ACHN (cell line): ENCODE measurements at regions not wholly inside any gene's neighbourhood (a gene's known extent, or its start where the extent isn't known, plus 50 kb on each side); places are given as distances from the start of the nearest gene placed in this dataset.
A peak's percentile ranks its signal among the peaks of the same experiment; 100 is the strongest.
"Not testable (repeated sequence)": the region's sequence is repeated elsewhere in the genome, so short reads cannot be mapped to it uniquely, and the experiment has no call there.

Experiments
- DNase-seq: peaks from one replicate; pipeline ENCODE4 v3.0.0-alpha.2; 2015
- in situ Hi-C: cut with HindIII; loops from 2 replicates; pipeline ENCODE4 v1.10.0; 2017; ENCODE audit warnings: low sequenced_read_pairs, low pct_ligation_motif_present, low pct_unique_long_range_greater_than_20kb

GRCh38 chr7:115600207-115600606, 430.4 kb downstream of the TFEC start:
- in situ Hi-C loops: no loop called here
- no peak for DNase-seq

- DNase-seq, in situ Hi-C loops: not testable (repeated sequence)
Observed at GRCh38 chr7:115599184-115599583, 431.4 kb downstream of the TFEC start.

DNA sequence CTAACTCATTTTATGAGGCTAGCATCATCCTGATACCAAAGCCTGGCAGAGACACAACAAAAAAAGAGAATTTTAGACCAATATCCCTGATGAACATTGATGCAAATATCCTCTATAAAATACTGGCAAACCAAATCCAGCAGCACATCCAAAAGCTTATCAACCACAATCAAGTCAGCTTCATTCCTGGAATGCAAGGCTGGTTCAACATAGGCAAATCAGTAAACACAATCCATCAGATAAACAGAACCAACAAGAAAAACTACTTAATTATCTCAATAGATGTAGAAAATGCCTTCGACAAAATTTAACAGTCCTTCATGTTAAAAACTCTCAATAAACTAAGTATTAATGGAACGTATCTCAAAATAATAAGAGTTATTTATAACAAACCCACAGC, 433.3 kb downstream of the TFEC start:
- DNase-seq, in situ Hi-C loops: not testable (repeated sequence)

- no peak for DNase-seq
- in situ Hi-C loops: no loop called here
Observed at GRCh38 chr7:115593111-115593510, 437.5 kb downstream of the TFEC start.

- no peak for DNase-seq
Observed at GRCh38 chr7:115585015-115585718, 445.4 kb downstream of the TFEC start.

GRCh38 chr7:115582956-115583355, 447.6 kb downstream of the TFEC start:
- in situ Hi-C loops: no loop called here
- no peak for DNase-seq

More at GRCh38 chr7:115585015-115585718, 445.4 kb downstream of the TFEC start:
- in situ Hi-C loops: no loop called here

DNA sequence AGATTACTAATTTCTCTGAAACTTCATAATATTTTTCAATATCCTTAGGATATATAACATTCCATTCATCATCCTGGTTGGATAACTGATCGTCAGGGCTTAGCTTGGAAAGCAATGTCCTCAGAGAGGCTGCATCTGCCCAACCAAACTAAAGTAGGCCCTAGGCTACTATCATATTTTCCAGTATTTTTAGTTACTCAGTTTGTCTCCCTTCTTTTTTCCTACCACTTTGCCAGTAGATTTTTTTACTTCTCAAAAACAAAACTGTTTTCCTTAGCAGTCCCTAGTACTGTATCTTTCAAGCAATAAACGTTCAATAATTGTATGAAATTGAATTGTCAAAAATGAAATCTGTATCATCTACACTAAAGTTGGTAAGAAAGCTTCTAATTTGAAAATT, 452.0 kb downstream of the TFEC start:
- no peak for DNase-seq
- in situ Hi-C loops: no loop called here

- in situ Hi-C loops: no loop called here
- no peak for DNase-seq
Observed at GRCh38 chr7:115574681-115575291, 455.8 kb downstream of the TFEC start.

DNA sequence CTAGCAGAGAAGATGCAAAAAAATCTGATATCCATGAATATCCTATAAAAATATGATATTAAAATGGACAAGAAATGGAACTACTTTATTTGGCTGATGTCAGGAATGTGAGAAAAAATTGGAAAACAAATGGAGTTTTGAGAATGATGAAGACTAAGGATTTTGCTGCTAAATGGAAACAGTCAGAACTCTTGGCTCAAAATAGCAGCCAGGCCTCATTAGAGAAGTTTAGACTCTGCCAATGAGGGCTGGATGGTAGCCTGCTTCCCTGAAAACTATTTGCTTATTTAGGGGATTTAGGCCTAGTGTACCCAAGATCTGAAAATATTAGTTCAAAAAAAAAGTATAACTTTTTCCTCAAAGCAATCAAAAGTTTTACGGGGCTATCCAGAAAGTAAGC, 458.5 kb downstream of the TFEC start:
- DNase-seq: no peak
- in situ Hi-C loops: no loop called here

- DNase-seq: no peak
- in situ Hi-C loops: no loop called here
Observed at GRCh38 chr7:115561335-115562110, 469.0 kb downstream of the TFEC start.

GRCh38 chr7:115559877-115560276, 470.7 kb downstream of the TFEC start:
- in situ Hi-C loops: no loop called here
- no peak for DNase-seq

DNA sequence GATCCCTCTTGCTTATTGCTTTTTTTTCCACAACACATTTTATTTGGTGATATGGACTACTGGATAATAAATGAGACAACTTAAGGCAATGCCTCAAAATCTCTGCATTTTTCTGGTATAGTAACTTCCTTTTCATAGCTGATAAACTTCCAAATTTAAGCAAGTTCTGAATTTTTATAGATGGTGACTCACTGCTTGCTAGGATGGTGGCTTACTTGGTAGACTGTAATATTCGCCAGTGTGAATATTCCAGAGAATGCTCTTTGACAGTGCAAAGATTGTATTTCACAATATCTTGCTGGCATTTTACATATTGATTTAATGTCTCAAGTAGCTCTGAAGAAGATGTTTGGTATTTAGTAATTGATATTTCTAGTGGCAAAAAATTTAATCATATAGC, 472.4 kb downstream of the TFEC start:
- in situ Hi-C loops: no loop called here
- DNase-seq: no peak

GRCh38 chr7:115557296-115557695, 473.3 kb downstream of the TFEC start:
- in situ Hi-C loops, DNase-seq: not testable (repeated sequence)

DNA sequence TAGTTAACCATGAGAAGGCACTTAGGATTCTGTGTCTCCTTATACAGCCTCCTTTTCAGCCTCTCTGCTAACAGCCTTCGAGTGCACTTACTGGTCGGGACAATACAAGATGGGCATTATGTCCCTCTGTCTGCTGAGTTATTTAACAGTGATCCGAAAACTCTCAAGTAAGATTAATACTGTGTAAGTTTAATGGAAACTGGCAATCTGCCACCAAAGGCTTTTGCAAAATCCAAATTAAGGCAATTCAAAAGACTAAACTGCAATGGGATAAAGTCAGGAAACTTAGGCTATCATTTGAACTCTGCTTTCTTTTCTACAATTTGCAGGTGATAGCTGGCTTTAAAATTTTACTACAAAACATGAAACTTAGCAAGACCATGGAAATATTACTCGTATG, 477.8 kb downstream of the TFEC start:
- DNase-seq: no peak
- in situ Hi-C loops: no loop called here

DNA sequence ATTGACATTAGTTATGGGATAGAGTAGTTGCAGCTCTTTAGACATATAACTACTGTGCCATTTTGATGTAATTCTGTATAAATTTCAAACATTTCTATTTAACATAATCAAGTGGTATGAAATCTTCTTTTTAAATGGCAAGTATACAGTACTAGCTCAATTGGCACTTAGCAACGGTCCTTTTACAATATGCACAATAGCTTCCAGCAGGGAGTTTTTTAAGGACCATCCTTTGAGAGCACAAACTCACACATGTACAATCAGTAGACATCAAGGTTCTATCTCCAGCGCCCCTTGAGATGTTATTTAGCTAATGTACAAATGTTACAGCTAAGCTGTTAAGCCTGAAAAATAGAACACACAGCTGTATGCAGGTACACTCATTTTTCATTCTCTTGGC, 480.7 kb downstream of the TFEC start:
- in situ Hi-C loops: no loop called here
- no peak for DNase-seq

DNA sequence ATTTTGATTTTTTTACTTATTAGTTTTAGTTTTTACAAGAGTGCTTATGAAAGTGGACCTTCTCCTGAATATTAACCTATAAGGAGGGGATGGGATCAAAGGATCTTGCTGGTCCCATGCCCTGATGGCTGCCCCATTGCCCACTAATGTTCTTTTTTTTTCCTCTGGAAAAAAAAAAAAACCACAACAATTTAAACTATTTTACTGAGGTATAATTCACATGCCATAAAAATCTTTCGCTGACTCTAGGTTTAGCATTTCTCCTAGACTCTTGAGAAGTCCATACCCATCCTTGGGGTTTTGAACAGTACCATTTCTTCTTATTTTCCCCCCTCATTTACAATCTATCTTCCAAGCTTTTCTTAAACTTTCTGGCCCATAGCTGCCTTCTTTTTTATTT, 481.8 kb downstream of the TFEC start:
- in situ Hi-C loops: no loop called here
- DNase-seq: peak; percentile 24

GRCh38 chr7:115546790-115547189, 483.8 kb downstream of the TFEC start:
- in situ Hi-C loops: no loop called here
- DNase-seq: no peak

DNA sequence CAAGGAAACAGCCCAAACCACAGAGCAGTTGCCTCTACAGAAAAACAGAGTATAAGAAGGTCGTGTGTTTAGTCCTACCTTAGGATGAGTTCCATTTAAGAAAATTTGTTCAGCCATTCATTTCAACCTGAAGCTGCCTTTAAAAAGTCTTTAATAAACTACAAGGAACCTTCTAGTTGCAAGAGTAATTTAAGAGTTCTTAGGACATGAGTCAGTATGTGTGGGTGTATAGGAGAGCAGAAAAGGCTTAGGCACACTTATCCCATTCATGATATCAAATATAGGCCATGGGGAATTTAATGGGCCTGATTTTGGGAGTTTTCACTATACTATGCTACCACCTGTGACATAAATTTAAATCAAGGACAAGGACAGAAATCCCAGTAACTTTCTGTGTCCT, 496.8 kb downstream of the TFEC start:
- no peak for DNase-seq
- in situ Hi-C loops: no loop called here

GRCh38 chr7:115526278-115526677, 504.3 kb downstream of the TFEC start:
- no peak for DNase-seq
- in situ Hi-C loops: no loop called here

DNA sequence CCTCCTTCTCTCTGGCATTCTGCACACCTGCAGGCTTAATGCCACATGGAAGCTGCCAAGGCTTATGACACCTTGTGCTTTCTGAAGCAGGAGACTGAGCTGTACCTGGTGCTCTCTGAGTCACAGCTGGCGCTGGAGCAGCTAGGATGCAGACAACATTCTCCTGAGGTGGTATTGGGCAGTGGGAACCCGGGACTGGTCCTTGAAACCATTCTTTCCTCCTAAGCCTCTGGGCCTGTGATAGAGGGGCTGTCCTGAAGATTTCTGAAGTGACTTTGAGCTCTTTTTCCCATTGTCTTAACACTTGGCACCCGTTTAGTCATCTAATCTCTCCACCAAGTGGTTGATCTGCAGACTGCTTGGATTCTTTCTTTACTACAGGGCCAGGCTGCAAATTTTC, 508.4 kb downstream of the TFEC start:
- in situ Hi-C loops: no loop called here
- DNase-seq: no peak
